ENCODE measurements at regions not wholly inside any gene's neighbourhood (a gene's known extent, or its start where the extent isn't known, plus 50 kb on each side); places are given as distances from the start of the nearest gene placed in this dataset.

DNA sequence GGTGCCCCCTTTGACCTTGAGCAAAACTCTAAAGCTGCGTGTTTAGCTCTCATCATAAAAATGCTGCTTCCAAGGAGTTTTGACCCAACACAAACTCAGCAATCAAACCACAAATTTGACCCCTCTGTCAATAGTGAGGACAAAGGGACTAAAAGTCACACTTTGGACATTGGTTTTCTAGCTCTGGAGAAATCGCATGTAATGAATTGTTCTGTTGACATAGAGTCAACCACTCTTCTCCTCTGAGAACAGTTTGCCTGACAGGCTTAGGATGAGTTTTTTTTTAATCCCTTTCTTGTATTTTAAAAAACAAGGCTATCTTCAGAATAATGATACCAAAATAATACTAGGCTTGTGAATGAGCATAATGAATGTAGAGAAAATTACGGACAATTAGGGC, 61.1 kb upstream of the MAN2A1 start:
- TF ChIP-seq, protein P1, sequence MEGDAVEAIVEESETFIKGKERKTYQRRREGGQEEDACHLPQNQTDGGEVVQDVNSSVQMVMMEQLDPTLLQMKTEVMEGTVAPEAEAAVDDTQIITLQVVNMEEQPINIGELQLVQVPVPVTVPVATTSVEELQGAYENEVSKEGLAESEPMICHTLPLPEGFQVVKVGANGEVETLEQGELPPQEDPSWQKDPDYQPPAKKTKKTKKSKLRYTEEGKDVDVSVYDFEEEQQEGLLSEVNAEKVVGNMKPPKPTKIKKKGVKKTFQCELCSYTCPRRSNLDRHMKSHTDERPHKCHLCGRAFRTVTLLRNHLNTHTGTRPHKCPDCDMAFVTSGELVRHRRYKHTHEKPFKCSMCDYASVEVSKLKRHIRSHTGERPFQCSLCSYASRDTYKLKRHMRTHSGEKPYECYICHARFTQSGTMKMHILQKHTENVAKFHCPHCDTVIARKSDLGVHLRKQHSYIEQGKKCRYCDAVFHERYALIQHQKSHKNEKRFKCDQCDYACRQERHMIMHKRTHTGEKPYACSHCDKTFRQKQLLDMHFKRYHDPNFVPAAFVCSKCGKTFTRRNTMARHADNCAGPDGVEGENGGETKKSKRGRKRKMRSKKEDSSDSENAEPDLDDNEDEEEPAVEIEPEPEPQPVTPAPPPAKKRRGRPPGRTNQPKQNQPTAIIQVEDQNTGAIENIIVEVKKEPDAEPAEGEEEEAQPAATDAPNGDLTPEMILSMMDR (IDR thresholded peaks at IDR 0.05; ENCODE audit: low read length), result no peak
- TF ChIP-seq EZH2 (optimal IDR thresholded peaks at IDR 0.05; ENCODE audit: low read depth, low read length) (no peak), EZH2phosphoT487 (IDR thresholded peaks at IDR 0.05; ENCODE audit: low read length) (no peak)
